Left forelimb (tissue), 1 donor: ENCODE measurements at regions not wholly inside any gene's neighbourhood (a gene's known extent, or its start where the extent isn't known, plus 50 kb on each side); places are given as distances from the start of the nearest gene placed in this dataset.
"Not testable (repeated sequence)": the region's sequence is repeated elsewhere in the genome, so short reads cannot be mapped to it uniquely, and the experiment has no call there.

ENCODE experiments used
- DNase-seq: peaks from one replicate; pipeline ENCODE4 v3.0.0-alpha.2; 2018; ENCODE audit warnings: low spot score

- no peak for DNase-seq
Measured at GRCh38 chr12:61043838-61044237, 1216.4 kb upstream of the USP15 start.

- no peak for DNase-seq
Measured at GRCh38 chr12:61044766-61045165, 1215.4 kb upstream of the USP15 start.

GRCh38 chr12:61070640-61071414 lies 1189.4 kb upstream of the USP15 start:
- DNase-seq: no peak

- no peak for DNase-seq
Measured at GRCh38 chr12:61072717-61073116, 1187.5 kb upstream of the USP15 start.

GRCh38 chr12:61095111-61095510 lies 1165.1 kb upstream of the USP15 start:
- no peak for DNase-seq

GRCh38 chr12:61098031-61098580 lies 1162.1 kb upstream of the USP15 start:
- no peak for DNase-seq

- DNase-seq: no peak
Measured at GRCh38 chr12:61107118-61107517, 1153.1 kb upstream of the USP15 start.

GRCh38 chr12:61111218-61111617 lies 1149.0 kb upstream of the USP15 start:
- no peak for DNase-seq

- DNase-seq: no peak
Measured at GRCh38 chr12:61137677-61138414, 1122.4 kb upstream of the USP15 start.

- DNase-seq: no peak
Measured at GRCh38 chr12:61138415-61138759, 1121.8 kb upstream of the USP15 start.

- DNase-seq: no peak
Measured at GRCh38 chr12:61161961-61162360, 1098.2 kb upstream of the USP15 start.

GRCh38 chr12:61188801-61189595 lies 1071.2 kb upstream of the USP15 start:
- DNase-seq: no peak

GRCh38 chr12:61213646-61214045 lies 1046.6 kb upstream of the USP15 start:
- DNase-seq: no peak

GRCh38 chr12:61220337-61220736 lies 1039.9 kb upstream of the USP15 start:
- no peak for DNase-seq

- DNase-seq: no peak
Measured at GRCh38 chr12:61232040-61232439, 1028.2 kb upstream of the USP15 start.

GRCh38 chr12:61250303-61250702 lies 1009.9 kb upstream of the USP15 start:
- no peak for DNase-seq

GRCh38 chr12:61251076-61251475 lies 1009.1 kb upstream of the USP15 start:
- DNase-seq: no peak

GRCh38 chr12:61254225-61254624 lies 1006.0 kb upstream of the USP15 start:
- DNase-seq: no peak

GRCh38 chr12:61264294-61264693 lies 995.9 kb upstream of the USP15 start:
- DNase-seq: not testable (repeated sequence)

GRCh38 chr12:61267474-61267873 lies 992.7 kb upstream of the USP15 start:
- DNase-seq: no peak

GRCh38 chr12:61272441-61272840 lies 987.8 kb upstream of the USP15 start:
- DNase-seq: no peak

GRCh38 chr12:61282790-61283575 lies 977.2 kb upstream of the USP15 start:
- DNase-seq: no peak
